HG03159 (cell line): ENCODE measurements at regions not wholly inside any gene's neighbourhood (a gene's known extent, or its start where the extent isn't known, plus 50 kb on each side); places are given as distances from the start of the nearest gene placed in this dataset.

ENCODE experiments used
- ATAC-seq: cut with Tn5 transposase; IDR thresholded peaks from one replicate; pipeline ENCODE4 v1.9.1; 2021; ENCODE audit warnings: mild to moderate bottlenecking, moderate library complexity; ENCODE audit not compliant: unreplicated experiment

DNA sequence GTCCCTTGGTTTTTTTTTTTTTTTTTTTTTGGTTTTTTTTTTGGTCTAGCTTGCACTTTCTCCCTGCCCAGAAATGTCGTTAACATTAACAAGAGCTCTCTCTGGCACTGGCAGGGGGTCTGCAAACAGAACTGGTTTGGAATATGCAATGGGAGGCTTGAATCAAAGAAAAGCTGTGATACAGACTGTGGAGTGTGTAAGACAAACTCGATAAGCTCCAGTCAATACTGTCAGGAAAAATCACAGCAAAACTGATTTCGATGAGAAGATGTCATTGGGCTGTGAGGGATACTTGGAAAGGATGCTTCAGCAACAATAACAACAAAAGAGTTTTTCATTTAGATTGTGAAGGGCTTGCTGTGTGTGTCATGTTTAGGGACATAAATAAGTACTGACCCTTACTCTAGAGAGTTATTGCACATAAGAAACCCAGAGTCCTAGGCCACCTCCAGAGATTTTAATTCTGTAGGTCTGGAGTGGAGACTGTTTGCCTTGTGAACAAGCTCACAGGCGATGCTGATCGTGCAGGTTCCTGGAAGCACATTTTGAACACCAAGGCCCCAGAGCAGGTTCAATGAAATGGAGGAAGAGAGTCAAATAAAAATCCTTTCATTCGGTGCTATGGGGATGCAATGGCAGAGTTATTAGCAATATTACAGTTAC, 470.7 kb upstream of the RBFOX1 start:
- no peak for ATAC-seq

DNA sequence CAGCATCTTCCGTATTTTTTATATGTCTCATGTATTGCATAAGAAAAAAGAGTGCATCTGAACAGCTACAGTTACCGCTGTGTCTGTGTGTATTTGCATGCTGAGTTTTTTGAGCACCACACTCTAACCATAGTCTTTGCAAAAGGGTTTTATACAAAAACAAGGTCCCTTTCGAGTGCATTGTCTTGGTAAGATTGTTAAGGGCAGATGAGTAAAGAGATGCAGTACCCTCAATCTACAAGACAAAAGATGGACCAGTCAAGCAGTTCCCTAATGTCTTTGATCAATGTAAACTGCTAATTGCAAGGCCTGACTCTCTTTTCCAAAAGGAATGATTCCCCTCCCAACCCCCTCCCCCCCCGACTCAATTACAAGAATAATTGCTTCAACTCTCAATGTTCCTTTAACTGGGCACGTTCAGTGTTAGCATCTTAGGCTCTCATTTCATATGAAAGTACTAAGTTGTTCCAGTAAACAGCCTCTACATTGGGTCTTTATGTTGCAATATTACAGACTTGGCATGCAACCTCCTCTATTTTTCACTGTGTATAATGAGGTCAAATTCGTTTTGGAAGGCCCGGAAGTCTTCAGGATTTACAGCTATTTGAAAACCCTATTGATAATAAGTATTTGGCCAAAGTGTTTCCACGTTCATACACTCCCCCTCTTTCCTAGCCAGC, 471.4 kb upstream of the RBFOX1 start:
- ATAC-seq: no peak

DNA sequence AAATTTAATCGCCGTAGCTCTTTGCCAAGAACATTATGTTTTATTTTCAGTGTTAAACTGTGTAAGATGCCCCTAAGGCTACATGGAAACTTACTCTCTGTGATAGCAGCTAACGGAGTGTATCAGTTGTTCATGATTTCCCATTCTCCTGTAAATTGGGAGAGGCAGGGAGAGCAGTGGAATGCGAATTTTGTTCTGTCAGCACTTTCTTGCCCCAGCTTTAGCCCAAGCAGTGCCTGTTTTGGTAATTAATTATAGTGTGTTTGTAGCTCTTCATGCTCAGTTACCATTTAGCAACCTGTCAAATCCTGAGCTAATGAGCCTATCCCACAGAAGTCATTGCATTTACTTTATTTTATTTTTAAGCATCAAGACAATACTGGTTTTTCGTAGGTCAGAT, 475.1 kb upstream of the RBFOX1 start:
- no peak for ATAC-seq

DNA sequence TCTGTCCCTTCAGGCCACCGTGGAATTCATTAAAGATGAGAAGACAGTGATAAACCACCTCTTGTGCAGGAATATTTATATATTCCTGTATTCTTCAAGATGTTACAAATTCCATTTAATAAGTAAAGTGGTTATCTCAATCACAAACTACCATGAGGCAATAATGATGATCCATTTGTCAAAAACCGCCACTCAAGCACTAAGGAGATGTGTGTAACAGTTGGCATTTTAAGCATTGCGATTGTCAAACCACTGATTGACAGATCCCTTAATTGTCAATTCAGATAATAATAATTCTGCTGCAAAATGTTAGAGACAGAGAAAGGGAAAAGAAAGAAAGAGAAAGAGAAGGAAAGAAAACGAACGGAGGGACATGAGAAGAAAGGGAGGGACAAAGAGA, 476.1 kb upstream of the RBFOX1 start:
- no peak for ATAC-seq

DNA sequence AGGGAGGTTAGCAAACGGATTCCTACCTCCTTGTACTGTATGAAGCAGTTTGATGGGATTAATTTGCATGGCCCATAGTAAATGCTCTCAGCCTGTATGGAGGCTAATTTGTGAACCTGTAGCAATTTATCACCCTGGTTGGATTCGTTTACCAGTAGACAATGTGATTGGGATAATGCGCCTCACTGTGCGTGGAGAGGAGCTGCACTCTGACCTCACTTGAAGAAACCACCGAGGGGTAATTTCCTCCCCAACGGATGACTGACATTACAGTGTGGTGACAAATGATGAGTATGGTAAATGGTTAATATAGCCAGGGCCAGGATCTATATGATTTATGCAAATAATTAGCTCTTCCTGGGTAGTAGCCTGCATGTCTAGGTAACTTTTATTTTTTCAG, 479.1 kb upstream of the RBFOX1 start:
- ATAC-seq: no peak

DNA sequence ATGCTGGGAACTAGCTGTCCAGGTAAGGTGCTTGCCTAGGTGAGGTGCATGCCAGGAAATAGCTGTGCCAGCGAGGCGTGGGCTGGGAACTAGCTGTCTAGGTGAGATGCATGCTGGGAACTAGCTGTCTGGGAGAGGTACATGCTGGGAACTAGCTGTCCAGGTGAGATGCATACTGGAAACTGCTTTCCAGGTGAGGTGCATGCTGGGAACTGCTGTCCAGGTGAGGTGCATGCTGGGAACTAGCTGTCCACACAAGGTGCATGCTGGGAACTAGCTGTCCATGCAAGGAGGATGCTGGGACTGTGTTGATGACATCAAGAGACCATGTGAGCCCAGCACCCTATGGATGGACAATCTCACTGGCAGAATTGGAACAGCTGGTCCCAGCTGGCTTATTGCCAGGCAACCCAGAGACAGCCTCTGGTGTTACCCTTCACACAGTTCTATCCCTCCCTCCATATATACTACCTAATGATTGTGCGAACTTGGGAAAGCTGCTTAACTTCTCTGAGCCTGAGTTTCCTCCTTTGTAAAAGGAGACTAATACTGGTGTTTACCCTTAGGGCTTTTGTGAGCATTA, 479.9 kb upstream of the RBFOX1 start:
- no peak for ATAC-seq

DNA sequence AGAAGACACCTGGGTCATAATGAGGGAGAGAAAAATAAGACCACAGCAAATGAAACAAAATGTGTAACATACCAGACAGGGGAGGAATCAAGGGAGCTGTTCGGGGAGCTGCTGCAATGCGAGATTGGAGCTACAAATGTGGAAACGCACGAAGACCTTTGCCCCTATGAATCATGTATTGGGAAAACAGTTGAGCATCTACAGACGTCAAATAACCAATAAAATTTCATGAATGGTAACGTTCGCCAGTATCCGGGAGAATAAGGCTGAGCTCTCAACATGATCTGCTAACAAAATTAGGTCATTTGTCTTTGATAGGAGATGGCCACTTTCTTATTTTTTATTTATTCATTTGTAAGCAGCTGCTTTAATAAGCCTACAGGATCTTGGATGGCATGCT, 486.2 kb upstream of the RBFOX1 start:
- ATAC-seq: no peak

DNA sequence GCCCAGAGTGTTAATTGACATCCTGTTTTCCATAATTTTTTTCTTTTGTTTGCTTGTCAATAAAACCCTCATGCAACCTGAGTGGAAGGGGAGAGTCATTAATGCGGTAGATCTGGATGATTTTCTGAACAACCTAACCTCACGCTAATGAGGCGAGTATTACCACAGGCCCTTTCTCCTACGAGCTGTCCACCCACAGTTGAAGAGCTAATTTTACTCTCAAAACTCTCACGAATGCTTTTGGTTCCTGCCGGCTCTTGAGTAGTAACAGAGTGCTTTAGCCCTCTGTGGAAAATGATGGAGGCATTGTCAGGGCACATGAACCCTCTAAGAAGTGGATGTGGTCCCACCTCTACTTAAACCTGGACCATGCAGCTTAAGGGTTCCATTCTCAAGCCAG, 491.3 kb upstream of the RBFOX1 start:
- no peak for ATAC-seq

DNA sequence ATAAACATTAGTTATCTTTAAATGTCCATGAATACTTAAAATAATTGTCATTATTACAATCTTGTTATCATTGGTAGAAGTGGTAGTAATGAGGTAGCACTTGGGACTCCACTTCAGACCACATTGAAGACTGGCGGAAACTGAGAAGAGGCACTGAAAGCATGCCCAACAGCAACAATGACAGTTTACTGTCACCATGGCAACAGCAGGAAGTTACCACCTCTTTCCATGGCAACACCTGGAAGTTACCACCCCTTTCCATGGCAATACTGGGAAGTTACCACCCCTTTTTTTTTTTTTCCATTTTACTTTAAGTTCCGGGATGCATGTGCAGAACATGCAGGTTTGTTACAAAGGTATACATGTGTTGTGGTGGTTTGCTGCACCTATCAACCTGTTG, 494.9 kb upstream of the RBFOX1 start:
- no peak for ATAC-seq

DNA sequence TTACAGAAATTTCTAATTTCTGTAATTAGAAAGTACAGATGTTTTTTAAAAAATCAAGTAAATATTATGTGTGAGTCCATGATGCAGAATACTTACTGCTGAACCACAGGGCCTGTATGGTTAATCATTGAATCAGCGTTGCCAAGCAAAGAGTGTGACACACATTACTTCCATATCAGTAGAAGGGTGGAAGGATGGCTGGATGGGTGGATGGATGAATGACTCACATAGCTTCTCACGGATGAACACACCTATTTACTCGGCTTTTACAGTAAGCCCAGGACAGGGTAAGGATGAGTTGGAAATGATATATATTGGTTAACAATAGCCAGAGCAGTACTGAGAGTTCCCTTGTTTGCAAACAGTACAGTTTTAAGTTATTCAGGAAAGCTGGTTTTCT, 495.9 kb upstream of the RBFOX1 start:
- no peak for ATAC-seq

DNA sequence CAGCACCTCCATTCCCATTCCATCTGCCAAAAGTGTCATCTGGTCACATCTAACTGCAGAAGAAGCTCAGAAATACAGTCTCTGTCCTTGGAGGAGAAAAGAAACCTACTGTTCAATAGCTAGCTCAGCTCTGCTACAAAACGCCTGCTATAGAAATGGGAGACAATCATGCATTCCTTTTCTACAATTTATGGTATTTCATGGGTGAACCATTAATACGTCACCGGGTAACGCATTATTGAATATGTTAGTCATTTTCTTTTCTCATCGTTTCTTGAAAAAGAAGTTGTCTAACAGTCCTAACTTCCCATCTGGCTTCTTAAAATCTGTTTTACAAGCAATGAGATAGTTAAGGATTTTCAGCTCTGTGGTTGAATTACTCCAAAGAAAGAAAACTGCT, 496.7 kb upstream of the RBFOX1 start:
- ATAC-seq: no peak

DNA sequence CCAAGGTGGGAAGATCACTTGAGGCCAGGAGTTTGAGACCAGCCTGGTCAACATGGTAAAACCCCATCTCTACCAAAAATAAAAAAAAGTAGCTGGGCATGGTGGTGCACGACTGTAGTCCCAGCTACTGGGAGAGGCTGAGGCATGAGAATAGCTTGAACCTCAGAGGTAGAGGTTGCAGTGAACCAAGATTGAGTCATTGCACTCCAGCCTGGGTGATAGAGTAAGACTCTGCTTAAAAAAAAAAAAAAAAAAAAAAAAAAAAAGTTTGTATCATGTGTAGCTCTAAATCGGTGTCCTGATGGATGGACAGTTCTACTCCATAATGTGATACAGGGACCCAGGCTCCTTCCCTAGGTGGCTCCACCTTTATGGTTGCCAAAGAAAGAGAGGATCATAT, 497.1 kb upstream of the RBFOX1 start:
- no peak for ATAC-seq

DNA sequence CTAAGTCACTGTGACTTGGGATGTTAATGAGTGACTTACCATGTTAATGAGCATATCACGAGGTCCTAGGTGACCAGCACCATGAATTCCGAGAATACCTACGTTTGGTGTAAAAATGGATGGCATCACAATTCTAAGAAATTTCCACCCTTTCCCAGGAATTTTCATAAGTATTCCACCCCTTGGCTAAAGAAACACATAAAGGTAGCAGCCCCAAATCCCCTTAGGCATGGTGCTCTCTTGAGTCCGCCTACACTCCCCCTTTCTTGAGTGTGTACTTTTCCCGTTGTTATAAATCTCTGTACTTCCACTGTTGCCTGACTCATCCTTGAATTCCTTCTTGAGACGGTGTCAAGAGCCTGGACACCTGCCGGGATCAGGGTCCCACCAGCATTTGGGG, 504.0 kb upstream of the RBFOX1 start:
- no peak for ATAC-seq

DNA sequence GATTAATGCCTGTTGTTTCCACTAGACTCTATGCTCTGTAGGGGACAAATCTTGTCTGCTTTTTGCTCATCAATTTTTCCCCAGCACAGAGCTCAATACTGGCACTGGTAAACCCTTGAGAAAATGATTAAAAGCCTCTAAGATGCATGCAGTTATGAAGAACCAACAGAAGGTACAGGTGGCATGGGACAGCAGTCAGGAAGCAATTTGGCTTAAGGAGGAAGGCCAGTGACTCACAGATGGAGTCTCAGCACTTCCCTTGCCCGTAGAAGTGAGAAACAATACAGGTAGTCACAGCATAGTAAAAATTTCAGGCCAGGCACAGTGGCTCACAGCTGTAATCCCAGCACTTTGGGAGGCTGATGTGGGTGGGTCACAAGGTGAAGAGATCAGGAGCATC, 504.7 kb upstream of the RBFOX1 start:
- no peak for ATAC-seq

DNA sequence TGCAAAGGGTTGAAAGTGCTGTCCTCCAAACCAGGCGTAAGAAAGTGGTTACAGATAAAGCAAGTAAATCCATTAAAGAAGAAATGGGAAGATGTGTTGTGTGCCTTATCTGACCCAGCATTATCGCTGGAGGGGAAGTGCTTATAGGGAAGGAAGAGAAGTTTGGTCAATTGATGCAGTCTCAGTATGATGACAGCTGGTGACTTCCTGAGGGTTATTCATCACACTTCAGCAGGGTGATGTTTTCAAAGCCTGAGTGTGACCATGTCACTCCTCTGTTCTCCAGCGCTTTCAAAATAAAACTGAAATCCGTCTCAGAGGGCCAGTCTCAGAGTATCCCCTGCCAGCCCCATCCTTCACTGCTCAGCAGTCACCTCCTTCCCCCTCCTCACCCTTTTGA, 505.4 kb upstream of the RBFOX1 start:
- ATAC-seq: no peak

DNA sequence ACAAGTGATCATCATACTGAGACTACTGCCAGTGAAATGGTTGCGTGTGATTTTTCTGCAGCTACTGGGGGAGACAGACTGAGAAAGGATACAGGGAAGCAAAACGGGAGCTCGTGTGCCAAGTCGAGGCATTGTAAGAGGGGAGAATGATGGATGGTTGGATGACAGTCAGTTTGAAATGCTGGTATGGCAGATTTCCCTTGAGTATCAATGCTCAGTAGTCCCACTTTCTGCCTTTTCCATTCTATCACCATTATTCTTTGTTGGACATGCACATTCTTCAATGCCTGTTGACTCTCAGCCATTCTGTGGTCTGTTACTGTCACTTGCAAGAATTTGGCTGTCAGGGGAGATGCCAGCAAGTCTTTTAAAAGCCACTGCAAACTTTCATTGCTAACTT, 510.6 kb upstream of the RBFOX1 start:
- no peak for ATAC-seq

DNA sequence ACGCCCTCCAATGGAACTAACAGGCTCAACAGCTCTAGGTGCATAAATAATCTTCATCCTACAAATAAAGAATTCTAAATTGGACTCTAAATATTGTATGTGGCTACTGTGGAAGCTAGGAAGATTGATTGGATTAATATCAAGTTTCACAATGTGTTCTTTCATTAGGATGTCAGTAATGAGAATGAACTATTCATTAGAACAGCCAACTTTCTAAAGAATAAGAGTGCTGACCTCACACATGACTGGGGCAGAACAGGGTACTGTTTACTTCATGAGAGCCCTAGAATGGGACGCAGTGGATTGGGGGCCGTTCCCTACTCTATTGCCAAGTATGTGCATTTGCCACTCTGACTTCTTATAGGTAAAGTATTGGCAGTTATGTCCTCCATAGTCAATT, 528.2 kb upstream of the RBFOX1 start:
- no peak for ATAC-seq

DNA sequence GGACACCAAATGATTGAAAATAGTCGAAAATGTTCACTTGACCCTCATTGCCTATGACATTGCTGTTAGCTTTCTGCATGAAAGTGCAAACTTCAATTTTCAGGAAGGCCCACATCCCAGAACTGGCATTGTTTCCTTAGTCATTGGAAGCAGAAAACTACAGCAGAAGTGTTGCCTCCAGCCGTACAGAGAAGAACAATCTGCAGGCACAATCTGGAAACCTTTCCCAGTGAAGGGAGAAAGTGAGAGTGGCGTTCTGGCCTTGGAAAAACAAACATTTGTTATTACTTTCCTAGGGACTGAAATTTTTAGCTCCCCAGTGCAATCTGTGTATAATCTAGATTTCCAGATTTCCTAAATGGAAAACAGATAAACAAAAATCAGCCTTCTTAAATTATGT, 529.5 kb upstream of the RBFOX1 start:
- ATAC-seq: no peak

DNA sequence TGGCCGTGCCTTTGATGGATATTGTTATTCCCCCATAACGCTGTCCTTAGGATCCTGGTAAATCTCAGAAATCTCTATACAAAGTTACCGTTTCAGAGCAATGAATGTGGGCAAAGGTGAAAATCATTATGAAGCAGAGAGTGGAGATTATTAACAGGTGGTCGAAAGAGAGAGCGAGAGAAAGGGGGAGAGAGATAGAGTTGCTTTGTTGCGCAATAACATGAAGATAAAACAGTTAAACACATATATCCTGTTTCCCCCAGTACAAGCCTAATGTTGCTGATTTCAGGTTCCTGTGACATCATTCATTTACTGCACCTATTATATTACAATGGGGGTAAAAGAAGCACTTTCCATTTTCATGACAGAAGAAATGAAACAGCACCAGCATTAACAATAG, 535.4 kb upstream of the RBFOX1 start:
- ATAC-seq: no peak

DNA sequence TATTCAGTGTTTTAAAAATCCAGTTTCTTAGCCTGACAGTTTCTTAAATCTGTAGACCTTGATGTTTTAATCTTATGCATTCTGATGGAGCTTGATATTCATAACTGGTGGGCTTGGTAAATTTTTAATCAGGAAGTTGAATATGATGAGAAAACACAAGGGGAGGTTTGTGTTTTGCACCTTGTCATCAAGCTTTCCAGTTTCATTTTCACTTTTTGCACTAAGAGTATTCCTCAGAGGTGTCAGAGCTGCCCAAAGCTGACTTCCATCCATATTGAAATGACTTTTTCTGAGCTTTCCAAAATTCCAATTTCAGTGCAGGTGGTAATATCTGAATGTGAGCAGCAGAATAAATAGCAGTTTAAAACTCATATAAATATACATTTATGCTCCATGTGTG, 555.0 kb upstream of the RBFOX1 start:
- ATAC-seq: no peak

DNA sequence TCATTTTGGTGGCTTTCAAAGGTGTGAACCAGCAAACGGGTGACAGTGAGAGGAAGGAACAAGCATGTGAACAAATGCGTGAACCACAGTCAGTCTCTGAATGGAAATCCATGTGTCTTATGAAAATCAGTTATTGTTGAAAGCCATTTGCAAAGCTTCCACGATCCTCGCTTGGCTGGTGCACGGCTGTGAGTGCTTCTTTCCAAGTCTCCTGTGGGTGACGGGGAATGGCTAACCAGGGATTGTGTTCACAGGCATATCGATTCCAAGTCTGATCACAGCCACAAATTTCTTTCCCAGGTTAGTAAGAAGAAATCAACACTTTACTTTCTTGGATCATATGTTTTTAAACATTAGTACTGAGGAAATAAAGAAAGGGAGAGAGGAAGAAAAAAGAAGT, 556.9 kb upstream of the RBFOX1 start:
- no peak for ATAC-seq

DNA sequence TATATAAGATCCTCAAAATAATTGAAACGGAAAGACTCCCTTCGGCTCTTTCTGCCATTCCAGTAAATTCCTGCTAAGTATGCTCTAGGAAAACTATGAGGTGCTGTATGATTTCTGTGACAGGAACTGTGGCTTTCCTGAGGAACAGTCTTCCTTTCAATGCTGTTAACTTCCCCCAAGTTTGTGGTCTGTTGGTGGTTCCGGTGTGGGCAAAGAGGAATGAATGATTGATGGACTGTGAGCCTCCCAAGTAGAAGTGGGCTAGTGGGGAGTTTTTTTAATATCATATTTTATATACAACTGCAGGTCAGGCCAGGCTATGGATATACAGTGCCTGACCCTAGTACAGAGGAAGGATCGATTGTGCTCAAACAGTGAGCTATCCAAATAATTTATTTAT, 560.7 kb upstream of the RBFOX1 start:
- no peak for ATAC-seq

DNA sequence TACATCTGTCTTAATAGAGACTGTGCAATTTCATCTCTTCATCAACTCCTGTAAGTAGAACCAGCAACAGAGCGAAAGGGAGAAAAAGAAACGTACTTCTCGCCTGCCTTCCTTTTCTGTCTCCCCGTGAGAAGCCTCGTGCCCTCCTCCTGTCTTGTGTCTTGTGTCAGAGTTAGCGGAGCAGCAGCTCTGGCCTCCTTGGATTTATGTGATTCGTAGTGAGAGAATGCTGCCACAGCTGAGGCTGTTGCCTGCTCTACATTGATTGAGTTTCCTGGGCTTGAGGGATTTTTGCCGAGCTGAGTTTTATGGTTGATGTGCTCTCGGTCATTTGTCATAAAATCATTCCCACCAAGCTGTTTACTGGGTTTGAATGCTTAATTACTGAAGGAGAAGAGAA, 579.1 kb upstream of the RBFOX1 start:
- no peak for ATAC-seq
